Mesothelial cell of epicardium (in vitro differentiated cells): ENCODE measurements at regions not wholly inside any gene's neighbourhood (a gene's known extent, or its start where the extent isn't known, plus 50 kb on each side); places are given as distances from the start of the nearest gene placed in this dataset.
"Not testable (repeated sequence)": the region's sequence is repeated elsewhere in the genome, so short reads cannot be mapped to it uniquely, and the experiment has no call there.

ENCODE experiments used
- DNase-seq, 2 experiments: peaks; one replicate each; pipeline ENCODE4 v3.0.0; 2021; ENCODE audit warnings: low spot score in 2 of 2; ENCODE audit not compliant: unreplicated experiment in 2 of 2
- H3K27ac Mint-ChIP-seq: 2 replicates; pipeline ENCODE4 v1.8.0; 2021; ENCODE audit warnings: mixed read lengths
- H3K27me3 Mint-ChIP-seq: 2 replicates; pipeline ENCODE4 v1.8.0; 2021; ENCODE audit warnings: low read depth, mixed read lengths
- H3K36me3 Mint-ChIP-seq: 2 replicates; pipeline ENCODE4 v1.8.0; 2021; ENCODE audit warnings: mixed read lengths
- H3K4me1 Mint-ChIP-seq: 2 replicates; pipeline ENCODE4 v1.8.0; 2021; ENCODE audit warnings: mixed read lengths
- H3K4me3 Mint-ChIP-seq: 2 replicates; pipeline ENCODE4 v1.8.0; 2021; ENCODE audit warnings: mild to moderate bottlenecking, moderate library complexity, mixed read lengths
- H3K9me3 Mint-ChIP-seq: 2 replicates; pipeline ENCODE4 v1.8.0; 2021; ENCODE audit warnings: mixed read lengths
- TF ChIP-seq, protein P1 (sequence below): fragments of 200-600 bp; sonication (generic); IDR thresholded peaks from one replicate; pipeline ENCODE4 v1.5.0; 2021; ENCODE audit warnings: antibody characterized with exemption; ENCODE audit not compliant: unreplicated experiment

- no peaks in the 10 kb centered on the region for H3K4me1 Mint-ChIP-seq
- peaks cover 31% of the 10 kb centered on the region for H3K9me3 Mint-ChIP-seq
- no peak for DNase-seq
- H3K27ac Mint-ChIP-seq: no peak overlapping the region
- no peaks in the 10 kb centered on the region for H3K36me3 Mint-ChIP-seq
- no peaks in the 10 kb centered on the region for H3K27me3 Mint-ChIP-seq
- H3K4me3 Mint-ChIP-seq: no peak overlapping the region
- TF ChIP-seq, protein P1, sequence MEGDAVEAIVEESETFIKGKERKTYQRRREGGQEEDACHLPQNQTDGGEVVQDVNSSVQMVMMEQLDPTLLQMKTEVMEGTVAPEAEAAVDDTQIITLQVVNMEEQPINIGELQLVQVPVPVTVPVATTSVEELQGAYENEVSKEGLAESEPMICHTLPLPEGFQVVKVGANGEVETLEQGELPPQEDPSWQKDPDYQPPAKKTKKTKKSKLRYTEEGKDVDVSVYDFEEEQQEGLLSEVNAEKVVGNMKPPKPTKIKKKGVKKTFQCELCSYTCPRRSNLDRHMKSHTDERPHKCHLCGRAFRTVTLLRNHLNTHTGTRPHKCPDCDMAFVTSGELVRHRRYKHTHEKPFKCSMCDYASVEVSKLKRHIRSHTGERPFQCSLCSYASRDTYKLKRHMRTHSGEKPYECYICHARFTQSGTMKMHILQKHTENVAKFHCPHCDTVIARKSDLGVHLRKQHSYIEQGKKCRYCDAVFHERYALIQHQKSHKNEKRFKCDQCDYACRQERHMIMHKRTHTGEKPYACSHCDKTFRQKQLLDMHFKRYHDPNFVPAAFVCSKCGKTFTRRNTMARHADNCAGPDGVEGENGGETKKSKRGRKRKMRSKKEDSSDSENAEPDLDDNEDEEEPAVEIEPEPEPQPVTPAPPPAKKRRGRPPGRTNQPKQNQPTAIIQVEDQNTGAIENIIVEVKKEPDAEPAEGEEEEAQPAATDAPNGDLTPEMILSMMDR: no peak
Measured at GRCh38 chr13:90039516-90039915, 1308.0 kb upstream of the MIR17HG start.

- no peak overlapping the region for H3K4me3 Mint-ChIP-seq
- no peak for DNase-seq
- no peaks in the 10 kb centered on the region for H3K27me3 Mint-ChIP-seq
- H3K27ac Mint-ChIP-seq: no peak overlapping the region
- peaks cover 2% of the 10 kb centered on the region for H3K36me3 Mint-ChIP-seq
- H3K9me3 Mint-ChIP-seq: peaks cover 49% of the 10 kb centered on the region
- no peaks in the 10 kb centered on the region for H3K4me1 Mint-ChIP-seq
- TF ChIP-seq, protein P1: no peak
Measured at GRCh38 chr13:90047600-90047999, 1299.9 kb upstream of the MIR17HG start.

DNA sequence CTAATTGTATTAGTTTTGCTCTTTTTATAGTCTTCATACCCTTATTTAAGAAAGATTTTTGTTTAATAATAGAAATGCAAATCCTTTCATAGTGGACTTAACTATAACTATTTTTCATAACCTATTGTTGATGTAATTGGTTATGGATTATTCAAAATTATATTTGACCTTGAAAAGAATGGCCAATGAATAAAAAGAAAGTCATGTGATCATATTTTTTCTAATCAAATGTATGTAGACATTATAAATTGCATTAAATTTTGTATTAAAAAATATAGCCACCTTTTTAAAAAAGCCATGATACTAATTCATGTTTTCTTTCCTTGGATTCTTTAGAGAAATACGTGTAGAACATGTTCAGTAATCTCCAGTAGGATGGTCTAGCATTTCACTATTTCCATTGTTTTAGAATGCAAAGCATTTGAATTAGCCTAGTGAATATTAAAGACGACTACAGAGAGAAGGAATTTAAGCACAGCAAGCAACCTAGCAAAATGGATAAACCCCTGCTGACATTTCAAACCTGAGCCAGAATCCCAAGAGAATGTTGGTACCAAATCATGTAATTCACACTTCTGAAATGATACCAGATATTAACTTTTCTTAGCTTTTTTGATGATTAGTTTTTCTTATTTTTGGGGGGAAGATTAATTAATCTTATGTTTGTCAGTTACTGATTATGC is 1297.4 kb upstream of the MIR17HG start:
- H3K27me3 Mint-ChIP-seq: no peaks in the 10 kb centered on the region
- no peak for DNase-seq
- no peak overlapping the region for H3K27ac Mint-ChIP-seq
- peaks cover 30% of the 10 kb centered on the region for H3K9me3 Mint-ChIP-seq
- H3K4me1 Mint-ChIP-seq: no peaks in the 10 kb centered on the region
- TF ChIP-seq, protein P1: no peak
- no peak overlapping the region for H3K4me3 Mint-ChIP-seq
- peaks cover 2% of the 10 kb centered on the region for H3K36me3 Mint-ChIP-seq

DNA sequence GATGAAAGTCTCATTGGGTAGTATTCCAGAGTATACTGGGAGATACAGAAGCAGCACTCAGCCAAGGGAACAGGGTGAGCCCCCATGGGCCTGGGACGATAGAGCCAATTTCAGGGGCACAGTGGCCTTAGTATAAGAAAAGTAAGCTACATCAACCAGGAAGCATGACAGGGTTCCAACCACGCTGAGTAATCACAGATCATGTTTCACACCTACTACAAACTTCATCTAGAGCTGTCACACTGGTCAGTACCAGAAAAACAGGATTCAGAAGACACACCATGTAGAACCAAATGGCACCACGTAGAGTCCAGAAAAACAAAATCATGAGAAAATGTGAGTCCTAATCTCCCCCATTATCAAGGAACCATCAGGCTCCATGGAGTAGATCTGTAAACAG is 1292.4 kb upstream of the MIR17HG start:
- Mint-ChIP-seq H3K4me1 (no peaks in the 10 kb centered on the region), H3K27me3 (no peaks in the 10 kb centered on the region), H3K36me3 (no peaks in the 10 kb centered on the region), H3K9me3 (no peaks in the 10 kb centered on the region), H3K27ac (no peak overlapping the region), H3K4me3 (no peak overlapping the region)
- no peak for DNase-seq
- TF ChIP-seq, protein P1: no peak

- H3K4me1 Mint-ChIP-seq: no peaks in the 10 kb centered on the region
- TF ChIP-seq, protein P1: no peak
- H3K27ac Mint-ChIP-seq: no peak overlapping the region
- DNase-seq: no peak
- no peaks in the 10 kb centered on the region for H3K36me3 Mint-ChIP-seq
- no peaks in the 10 kb centered on the region for H3K27me3 Mint-ChIP-seq
- no peaks in the 10 kb centered on the region for H3K9me3 Mint-ChIP-seq
- no peak overlapping the region for H3K4me3 Mint-ChIP-seq
Measured at GRCh38 chr13:90055760-90056159, 1291.7 kb upstream of the MIR17HG start.

GRCh38 chr13:90064226-90064625 is 1283.3 kb upstream of the MIR17HG start:
- not testable (repeated sequence) for H3K9me3 Mint-ChIP-seq, H3K4me1 Mint-ChIP-seq, H3K36me3 Mint-ChIP-seq, H3K4me3 Mint-ChIP-seq, DNase-seq, H3K27ac Mint-ChIP-seq, H3K27me3 Mint-ChIP-seq
